CD4-positive, alpha-beta T cell treated with Interleukin-21 for 1 hour (primary cell): ENCODE measurements at regions not wholly inside any gene's neighbourhood (a gene's known extent, or its start where the extent isn't known, plus 50 kb on each side); places are given as distances from the start of the nearest gene placed in this dataset.
"Not testable (repeated sequence)": the region's sequence is repeated elsewhere in the genome, so short reads cannot be mapped to it uniquely, and the experiment has no call there.

ENCODE experiments used
- DNase-seq: peaks from one replicate; pipeline ENCODE4 v3.0.0-alpha.2; 2020

GRCh38 chr12:13924286-13924685, 57.1 kb downstream of the GRIN2B start:
- DNase-seq: no peak

GRCh38 chr12:13918897-13919296, 62.5 kb downstream of the GRIN2B start:
- no peak for DNase-seq

- no peak for DNase-seq
These were observed 66.3 kb downstream of the GRIN2B start for GRCh38 chr12:13915096-13915495.

- no peak for DNase-seq
These were observed 68.0 kb downstream of the GRIN2B start for GRCh38 chr12:13913371-13913770.

GRCh38 chr12:13911756-13912554, 69.4 kb downstream of the GRIN2B start:
- DNase-seq: no peak

GRCh38 chr12:13905794-13906193, 75.6 kb downstream of the GRIN2B start:
- no peak for DNase-seq

- DNase-seq: no peak
These were observed 80.7 kb downstream of the GRIN2B start for GRCh38 chr12:13900718-13901117.

GRCh38 chr12:13898387-13898786, 83.0 kb downstream of the GRIN2B start:
- not testable (repeated sequence) for DNase-seq

- DNase-seq: no peak
These were observed 83.6 kb downstream of the GRIN2B start for GRCh38 chr12:13897811-13898210.

- no peak for DNase-seq
These were observed 85.3 kb downstream of the GRIN2B start for GRCh38 chr12:13896063-13896626.

GRCh38 chr12:13891902-13892301, 89.5 kb downstream of the GRIN2B start:
- no peak for DNase-seq

- no peak for DNase-seq
These were observed 90.5 kb downstream of the GRIN2B start for GRCh38 chr12:13890943-13891342.

GRCh38 chr12:13887779-13888388, 93.5 kb downstream of the GRIN2B start:
- DNase-seq: no peak

GRCh38 chr12:13882176-13882575, 99.2 kb downstream of the GRIN2B start:
- DNase-seq: no peak

- DNase-seq: no peak
These were observed 100.8 kb downstream of the GRIN2B start for GRCh38 chr12:13880613-13881012.

GRCh38 chr12:13875744-13876143, 105.7 kb downstream of the GRIN2B start:
- no peak for DNase-seq

- DNase-seq: no peak
These were observed 111.1 kb downstream of the GRIN2B start for GRCh38 chr12:13870255-13870654.

GRCh38 chr12:13864081-13864673, 117.2 kb downstream of the GRIN2B start:
- DNase-seq: peak; percentile 29

GRCh38 chr12:13857750-13858149, 123.7 kb downstream of the GRIN2B start:
- no peak for DNase-seq

- DNase-seq: no peak
These were observed 127.9 kb downstream of the GRIN2B start for GRCh38 chr12:13853471-13853870.

GRCh38 chr12:13851828-13852227, 129.6 kb downstream of the GRIN2B start:
- no peak for DNase-seq

GRCh38 chr12:13849456-13849855, 131.9 kb downstream of the GRIN2B start:
- no peak for DNase-seq

GRCh38 chr12:13843841-13844240, 137.6 kb downstream of the GRIN2B start:
- DNase-seq: no peak

- no peak for DNase-seq
These were observed 140.0 kb downstream of the GRIN2B start for GRCh38 chr12:13841358-13841757.
